GM23338 (cell line): ENCODE measurements at regions not wholly inside any gene's neighbourhood (a gene's known extent, or its start where the extent isn't known, plus 50 kb on each side); places are given as distances from the start of the nearest gene placed in this dataset.

Experiments used
- ATAC-seq: fragments of 200-7000 bp; cut with Tn5 transposase; 3 replicates; pipeline ENCODE4 v1.9.1; 2020
- DNase-seq: peaks from one replicate; pipeline ENCODE4 v3.0.0-alpha.2; 2015; ENCODE audit warnings: low spot score
- H2AFZ ChIP-seq: fragments of 200-600 bp; sonication (generic); 2 replicates; pipeline ENCODE4 v1.8.0; 2016; ENCODE audit warnings: antibody characterized with exemption, mild to moderate bottlenecking, moderate library complexity
- H3F3A ChIP-seq: fragments of 200-600 bp; sonication (generic); replicated peaks from 2 replicates; pipeline ENCODE4 v1.8.0; 2017; ENCODE audit warnings: antibody characterized with exemption, mixed run types, low read depth
- H3K27ac ChIP-seq: fragments of 200-600 bp; sonication (generic); 2 replicates; pipeline ENCODE4 v1.6.1; 2016; ENCODE audit warnings: low read depth
- H3K27me3 ChIP-seq: fragments of 200-600 bp; sonication (generic); 2 replicates; pipeline ENCODE4 v1.8.0; 2016; ENCODE audit warnings: mild to moderate bottlenecking, mixed run types, moderate library complexity; ENCODE audit not compliant: insufficient read depth
- H3K36me3 ChIP-seq: fragments of 200-600 bp; sonication (generic); 2 replicates; pipeline ENCODE4 v1.8.0; 2016; ENCODE audit warnings: mild to moderate bottlenecking; ENCODE audit not compliant: insufficient read depth
- H3K4me1 ChIP-seq: fragments of 200-600 bp; sonication (generic); 2 replicates; pipeline ENCODE4 v1.8.0; 2016; ENCODE audit warnings: mild to moderate bottlenecking, moderate library complexity; ENCODE audit not compliant: insufficient read depth
- H3K4me2 ChIP-seq: fragments of 200-600 bp; sonication (generic); 2 replicates; pipeline ENCODE4 v1.7.1; 2017; ENCODE audit warnings: mixed run types
- H3K4me3 ChIP-seq: fragments of 200-600 bp; sonication (generic); 2 replicates; pipeline ENCODE4 v1.6.1; 2016; ENCODE audit warnings: mixed run types
- H3K79me2 ChIP-seq: fragments of 200-600 bp; sonication (generic); replicated peaks from 2 replicates; pipeline ENCODE4 v1.8.0; 2017; ENCODE audit warnings: mild to moderate bottlenecking; ENCODE audit not compliant: insufficient read depth
- H3K9me2 ChIP-seq: fragments of 200-600 bp; sonication (generic); 2 replicates; pipeline ENCODE4 v1.8.0; 2017; ENCODE audit not compliant: insufficient read depth
- H4K20me1 ChIP-seq: fragments of 200-600 bp; sonication (generic); replicated peaks from 2 replicates; pipeline ENCODE4 v1.8.0; 2017; ENCODE audit warnings: mild to moderate bottlenecking; ENCODE audit not compliant: insufficient read depth
- H3K27ac Mint-ChIP-seq: 2 replicates; pipeline ENCODE4 v1.8.0; 2020; ENCODE audit warnings: inconsistent platforms, mild to moderate bottlenecking, moderate library complexity, mixed read lengths
- H3K27me3 Mint-ChIP-seq: 3 replicates; pipeline ENCODE4 v1.8.0; 2022; ENCODE audit warnings: low read depth, mild to moderate bottlenecking, moderate library complexity, mixed read lengths, inconsistent platforms; ENCODE audit not compliant: insufficient read depth, poor library complexity
- H3K36me3 Mint-ChIP-seq: 3 replicates; pipeline ENCODE4 v1.8.0; 2021; ENCODE audit warnings: low read depth, mild to moderate bottlenecking, inconsistent platforms, moderate library complexity, mixed read lengths
- H3K4me1 Mint-ChIP-seq: 3 replicates; pipeline ENCODE4 v1.8.0; 2020; ENCODE audit warnings: mild to moderate bottlenecking, inconsistent platforms, mixed read lengths
- H3K4me3 Mint-ChIP-seq: 3 replicates; pipeline ENCODE4 v1.8.0; 2021; ENCODE audit warnings: moderate library complexity, mild to moderate bottlenecking, inconsistent platforms, mixed read lengths
- H3K9me3 Mint-ChIP-seq: 3 replicates; pipeline ENCODE4 v1.8.0; 2020; ENCODE audit warnings: moderate library complexity, mild to moderate bottlenecking, inconsistent platforms, mixed read lengths
- CREB1 ChIP-seq: fragments of 250-450 bp; sonication (Bioruptor Pico); IDR thresholded peaks from 2 replicates; pipeline ENCODE4 v1.5.0; 2020; ENCODE audit warnings: low read depth, mild to moderate bottlenecking, moderate library complexity
- CTCF ChIP-seq, 2 experiments: fragments of 200-600 bp in 1 of 2; sonication (generic) in 1 of 2; conservative IDR thresholded peaks; 2 replicates each; pipeline versions ENCODE4 v1.5.1 to v1.6.1; 2016 to 2017; ENCODE audit warnings: antibody characterized with exemption in 2 of 2, low read depth in 2 of 2, mild to moderate bottlenecking in 2 of 2, moderate library complexity in 1 of 2
- EZH2 ChIP-seq: fragments of 200-600 bp; sonication (generic); IDR thresholded peaks from one replicate; pipeline ENCODE4 v1.8.0; 2017; ENCODE audit warnings: antibody characterized with exemption, mild to moderate bottlenecking, low read depth; ENCODE audit not compliant: unreplicated experiment
- EZH2phosphoT487 ChIP-seq: fragments of 200-600 bp; sonication (generic); IDR thresholded peaks from one replicate; pipeline ENCODE4 v1.8.1; 2018; ENCODE audit warnings: antibody characterized with exemption; ENCODE audit not compliant: unreplicated experiment
- JUNB ChIP-seq: IDR thresholded peaks from one replicate; pipeline ENCODE4 v1.6.1; 2016; ENCODE audit warnings: antibody characterized with exemption; ENCODE audit not compliant: unreplicated experiment
- NANOG ChIP-seq: IDR thresholded peaks from 2 replicates; pipeline ENCODE4 v1.6.1; 2016; ENCODE audit warnings: antibody characterized with exemption, borderline replicate concordance
- POLR2AphosphoS5 ChIP-seq: IDR thresholded peaks from 2 replicates; pipeline ENCODE4 v1.6.1; 2016; ENCODE audit warnings: antibody characterized with exemption, low read depth
- STAT1 ChIP-seq: IDR thresholded peaks from one replicate; pipeline ENCODE4 v1.6.1; 2016; ENCODE audit warnings: antibody characterized with exemption; ENCODE audit not compliant: unreplicated experiment
- ZNF114 ChIP-seq: fragments of 250-450 bp; sonication (Bioruptor Pico); IDR thresholded peaks from 2 replicates; pipeline ENCODE4 v1.5.0; 2020; ENCODE audit warnings: mild to moderate bottlenecking, moderate library complexity
- ZNF331 ChIP-seq: fragments of 250-450 bp; sonication (Bioruptor Pico); IDR thresholded peaks from 2 replicates; pipeline ENCODE4 v1.5.0; 2020; ENCODE audit warnings: low read depth, mild to moderate bottlenecking, moderate library complexity
- TF ChIP-seq, protein P1 (sequence below): IDR thresholded peaks from 2 replicates; pipeline ENCODE4 v1.6.1; 2016; ENCODE audit warnings: antibody characterized with exemption
- TF ChIP-seq, protein P2 (sequence below): IDR thresholded peaks from one replicate; pipeline ENCODE4 v1.6.1; 2018; ENCODE audit warnings: antibody characterized with exemption; ENCODE audit not compliant: unreplicated experiment
- TF ChIP-seq, protein P3 (sequence below): fragments of 250-450 bp; sonication (Bioruptor Pico); IDR thresholded peaks from 2 replicates; pipeline ENCODE4 v1.5.0; 2020; ENCODE audit warnings: mild to moderate bottlenecking, moderate library complexity

GRCh38 chr1:115423776-115424175, 85.7 kb upstream of the NGF start:
- H3K27ac Mint-ChIP-seq: peak overlapping the region; percentile 21; the same call in 1 of the 2 replicates
- Histone ChIP-seq H3K9me2 (peaks cover 14% of the 10 kb centered on the region; the same call in 1 of the 2 replicates), H3K4me2 (no peak overlapping the region), H3K4me1 (no peaks in the 10 kb centered on the region), H2AFZ (peak overlapping the region; percentile 47; the same call in 1 of the 2 replicates), H3K79me2 (no peaks in the 10 kb centered on the region), H3K27ac (no peak overlapping the region), H3K27me3 (no peaks in the 10 kb centered on the region), H3K4me3 (no peak overlapping the region), H3F3A (no peaks in the 10 kb centered on the region), H3K36me3 (no peaks in the 10 kb centered on the region), H4K20me1 (no peaks in the 10 kb centered on the region)
- no peaks in the 10 kb centered on the region for H3K9me3 Mint-ChIP-seq
- DNase-seq: no peak
- H3K4me1 Mint-ChIP-seq: peaks cover 4% of the 10 kb centered on the region; the same call in 1 of the 3 replicates
- H3K4me3 Mint-ChIP-seq: no peak overlapping the region
- H3K36me3 Mint-ChIP-seq: no peaks in the 10 kb centered on the region
- H3K27me3 Mint-ChIP-seq: no peaks in the 10 kb centered on the region
- TF ChIP-seq, protein P1, sequence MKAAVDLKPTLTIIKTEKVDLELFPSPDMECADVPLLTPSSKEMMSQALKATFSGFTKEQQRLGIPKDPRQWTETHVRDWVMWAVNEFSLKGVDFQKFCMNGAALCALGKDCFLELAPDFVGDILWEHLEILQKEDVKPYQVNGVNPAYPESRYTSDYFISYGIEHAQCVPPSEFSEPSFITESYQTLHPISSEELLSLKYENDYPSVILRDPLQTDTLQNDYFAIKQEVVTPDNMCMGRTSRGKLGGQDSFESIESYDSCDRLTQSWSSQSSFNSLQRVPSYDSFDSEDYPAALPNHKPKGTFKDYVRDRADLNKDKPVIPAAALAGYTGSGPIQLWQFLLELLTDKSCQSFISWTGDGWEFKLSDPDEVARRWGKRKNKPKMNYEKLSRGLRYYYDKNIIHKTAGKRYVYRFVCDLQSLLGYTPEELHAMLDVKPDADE: no peak
- TF ChIP-seq CTCF (conservative IDR thresholded peaks at IDR 0.05; ENCODE audit: low read depth in 2 of 2) (no peak), CREB1 (no peak), POLR2AphosphoS5 (no peak), JUNB (no peak), EZH2 (no peak), EZH2phosphoT487 (no peak), ZNF331 (CRISPR knock-in tag) (no peak), NANOG (no peak), STAT1 (no peak), ZNF114 (no peak)
- TF ChIP-seq, protein P2, sequence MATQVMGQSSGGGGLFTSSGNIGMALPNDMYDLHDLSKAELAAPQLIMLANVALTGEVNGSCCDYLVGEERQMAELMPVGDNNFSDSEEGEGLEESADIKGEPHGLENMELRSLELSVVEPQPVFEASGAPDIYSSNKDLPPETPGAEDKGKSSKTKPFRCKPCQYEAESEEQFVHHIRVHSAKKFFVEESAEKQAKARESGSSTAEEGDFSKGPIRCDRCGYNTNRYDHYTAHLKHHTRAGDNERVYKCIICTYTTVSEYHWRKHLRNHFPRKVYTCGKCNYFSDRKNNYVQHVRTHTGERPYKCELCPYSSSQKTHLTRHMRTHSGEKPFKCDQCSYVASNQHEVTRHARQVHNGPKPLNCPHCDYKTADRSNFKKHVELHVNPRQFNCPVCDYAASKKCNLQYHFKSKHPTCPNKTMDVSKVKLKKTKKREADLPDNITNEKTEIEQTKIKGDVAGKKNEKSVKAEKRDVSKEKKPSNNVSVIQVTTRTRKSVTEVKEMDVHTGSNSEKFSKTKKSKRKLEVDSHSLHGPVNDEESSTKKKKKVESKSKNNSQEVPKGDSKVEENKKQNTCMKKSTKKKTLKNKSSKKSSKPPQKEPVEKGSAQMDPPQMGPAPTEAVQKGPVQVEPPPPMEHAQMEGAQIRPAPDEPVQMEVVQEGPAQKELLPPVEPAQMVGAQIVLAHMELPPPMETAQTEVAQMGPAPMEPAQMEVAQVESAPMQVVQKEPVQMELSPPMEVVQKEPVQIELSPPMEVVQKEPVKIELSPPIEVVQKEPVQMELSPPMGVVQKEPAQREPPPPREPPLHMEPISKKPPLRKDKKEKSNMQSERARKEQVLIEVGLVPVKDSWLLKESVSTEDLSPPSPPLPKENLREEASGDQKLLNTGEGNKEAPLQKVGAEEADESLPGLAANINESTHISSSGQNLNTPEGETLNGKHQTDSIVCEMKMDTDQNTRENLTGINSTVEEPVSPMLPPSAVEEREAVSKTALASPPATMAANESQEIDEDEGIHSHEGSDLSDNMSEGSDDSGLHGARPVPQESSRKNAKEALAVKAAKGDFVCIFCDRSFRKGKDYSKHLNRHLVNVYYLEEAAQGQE: no peak
- TF ChIP-seq, protein P3, sequence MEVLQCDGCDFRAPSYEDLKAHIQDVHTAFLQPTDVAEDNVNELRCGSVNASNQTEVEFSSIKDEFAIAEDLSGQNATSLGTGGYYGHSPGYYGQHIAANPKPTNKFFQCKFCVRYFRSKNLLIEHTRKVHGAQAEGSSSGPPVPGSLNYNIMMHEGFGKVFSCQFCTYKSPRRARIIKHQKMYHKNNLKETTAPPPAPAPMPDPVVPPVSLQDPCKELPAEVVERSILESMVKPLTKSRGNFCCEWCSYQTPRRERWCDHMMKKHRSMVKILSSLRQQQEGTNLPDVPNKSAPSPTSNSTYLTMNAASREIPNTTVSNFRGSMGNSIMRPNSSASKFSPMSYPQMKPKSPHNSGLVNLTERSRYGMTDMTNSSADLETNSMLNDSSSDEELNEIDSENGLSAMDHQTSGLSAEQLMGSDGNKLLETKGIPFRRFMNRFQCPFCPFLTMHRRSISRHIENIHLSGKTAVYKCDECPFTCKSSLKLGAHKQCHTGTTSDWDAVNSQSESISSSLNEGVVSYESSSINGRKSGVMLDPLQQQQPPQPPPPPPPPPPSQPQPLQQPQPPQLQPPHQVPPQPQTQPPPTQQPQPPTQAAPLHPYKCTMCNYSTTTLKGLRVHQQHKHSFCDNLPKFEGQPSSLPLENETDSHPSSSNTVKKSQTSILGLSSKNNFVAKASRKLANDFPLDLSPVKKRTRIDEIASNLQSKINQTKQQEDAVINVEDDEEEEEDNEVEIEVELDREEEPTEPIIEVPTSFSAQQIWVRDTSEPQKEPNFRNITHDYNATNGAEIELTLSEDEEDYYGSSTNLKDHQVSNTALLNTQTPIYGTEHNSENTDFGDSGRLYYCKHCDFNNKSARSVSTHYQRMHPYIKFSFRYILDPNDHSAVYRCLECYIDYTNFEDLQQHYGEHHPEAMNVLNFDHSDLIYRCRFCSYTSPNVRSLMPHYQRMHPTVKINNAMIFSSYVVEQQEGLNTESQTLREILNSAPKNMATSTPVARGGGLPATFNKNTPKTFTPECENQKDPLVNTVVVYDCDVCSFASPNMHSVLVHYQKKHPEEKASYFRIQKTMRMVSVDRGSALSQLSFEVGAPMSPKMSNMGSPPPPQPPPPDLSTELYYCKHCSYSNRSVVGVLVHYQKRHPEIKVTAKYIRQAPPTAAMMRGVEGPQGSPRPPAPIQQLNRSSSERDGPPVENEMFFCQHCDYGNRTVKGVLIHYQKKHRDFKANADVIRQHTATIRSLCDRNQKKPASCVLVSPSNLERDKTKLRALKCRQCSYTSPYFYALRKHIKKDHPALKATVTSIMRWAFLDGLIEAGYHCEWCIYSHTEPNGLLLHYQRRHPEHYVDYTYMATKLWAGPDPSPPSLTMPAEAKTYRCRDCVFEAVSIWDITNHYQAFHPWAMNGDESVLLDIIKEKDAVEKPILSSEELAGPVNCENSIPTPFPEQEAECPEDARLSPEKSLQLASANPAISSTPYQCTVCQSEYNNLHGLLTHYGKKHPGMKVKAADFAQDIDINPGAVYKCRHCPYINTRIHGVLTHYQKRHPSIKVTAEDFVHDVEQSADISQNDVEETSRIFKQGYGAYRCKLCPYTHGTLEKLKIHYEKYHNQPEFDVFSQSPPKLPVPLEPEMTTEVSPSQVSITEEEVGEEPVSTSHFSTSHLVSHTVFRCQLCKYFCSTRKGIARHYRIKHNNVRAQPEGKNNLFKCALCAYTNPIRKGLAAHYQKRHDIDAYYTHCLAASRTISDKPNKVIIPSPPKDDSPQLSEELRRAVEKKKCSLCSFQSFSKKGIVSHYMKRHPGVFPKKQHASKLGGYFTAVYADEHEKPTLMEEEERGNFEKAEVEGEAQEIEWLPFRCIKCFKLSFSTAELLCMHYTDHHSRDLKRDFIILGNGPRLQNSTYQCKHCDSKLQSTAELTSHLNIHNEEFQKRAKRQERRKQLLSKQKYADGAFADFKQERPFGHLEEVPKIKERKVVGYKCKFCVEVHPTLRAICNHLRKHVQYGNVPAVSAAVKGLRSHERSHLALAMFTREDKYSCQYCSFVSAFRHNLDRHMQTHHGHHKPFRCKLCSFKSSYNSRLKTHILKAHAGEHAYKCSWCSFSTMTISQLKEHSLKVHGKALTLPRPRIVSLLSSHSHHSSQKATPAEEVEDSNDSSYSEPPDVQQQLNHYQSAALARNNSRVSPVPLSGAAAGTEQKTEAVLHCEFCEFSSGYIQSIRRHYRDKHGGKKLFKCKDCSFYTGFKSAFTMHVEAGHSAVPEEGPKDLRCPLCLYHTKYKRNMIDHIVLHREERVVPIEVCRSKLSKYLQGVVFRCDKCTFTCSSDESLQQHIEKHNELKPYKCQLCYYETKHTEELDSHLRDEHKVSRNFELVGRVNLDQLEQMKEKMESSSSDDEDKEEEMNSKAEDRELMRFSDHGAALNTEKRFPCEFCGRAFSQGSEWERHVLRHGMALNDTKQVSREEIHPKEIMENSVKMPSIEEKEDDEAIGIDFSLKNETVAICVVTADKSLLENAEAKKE (CRISPR knock-in tag): no peak
- no peak for ATAC-seq
